HG03045 (cell line): ENCODE measurements at regions not wholly inside any gene's neighbourhood (a gene's known extent, or its start where the extent isn't known, plus 50 kb on each side); places are given as distances from the start of the nearest gene placed in this dataset.

Experiments used
- ATAC-seq: cut with Tn5 transposase; IDR thresholded peaks from one replicate; pipeline ENCODE4 v1.9.1; 2021; ENCODE audit warnings: mild to moderate bottlenecking, moderate library complexity; ENCODE audit not compliant: unreplicated experiment

GRCh38 chr2:48132271-48132625 is 182.2 kb upstream of the FOXN2 start:
- ATAC-seq, result no peak

- ATAC-seq, result no peak
Observed at GRCh38 chr2:48134704-48135103, 179.8 kb upstream of the FOXN2 start.

- ATAC-seq, result no peak
Observed at GRCh38 chr2:48135797-48136196, 178.7 kb upstream of the FOXN2 start.

- ATAC-seq, result no peak
Observed at GRCh38 chr2:48137829-48138228, 176.7 kb upstream of the FOXN2 start.

GRCh38 chr2:48138898-48139297 is 175.6 kb upstream of the FOXN2 start:
- no peak for ATAC-seq

GRCh38 chr2:48140586-48140985 is 173.9 kb upstream of the FOXN2 start:
- ATAC-seq, result no peak

- ATAC-seq, result no peak
Observed at GRCh38 chr2:48144777-48145176, 169.7 kb upstream of the FOXN2 start.

GRCh38 chr2:48145845-48146452 is 168.5 kb upstream of the FOXN2 start:
- no peak for ATAC-seq

- ATAC-seq, result no peak
Observed at GRCh38 chr2:48146552-48146951, 167.9 kb upstream of the FOXN2 start.

GRCh38 chr2:48147719-48148118 is 166.8 kb upstream of the FOXN2 start:
- ATAC-seq, result no peak

- no peak for ATAC-seq
Observed at GRCh38 chr2:48148841-48149430, 165.5 kb upstream of the FOXN2 start.

GRCh38 chr2:48157150-48157549 is 157.3 kb upstream of the FOXN2 start:
- ATAC-seq, result no peak

GRCh38 chr2:48161628-48162027 is 152.9 kb upstream of the FOXN2 start:
- no peak for ATAC-seq

GRCh38 chr2:48162742-48163141 is 151.7 kb upstream of the FOXN2 start:
- ATAC-seq, result no peak

GRCh38 chr2:48165070-48165753 is 149.3 kb upstream of the FOXN2 start:
- ATAC-seq, result no peak

- ATAC-seq, result no peak
Observed at GRCh38 chr2:48169141-48169592, 145.3 kb upstream of the FOXN2 start.

GRCh38 chr2:48170281-48170680 is 144.2 kb upstream of the FOXN2 start:
- no peak for ATAC-seq

- ATAC-seq, result no peak
Observed at GRCh38 chr2:48173141-48173540, 141.3 kb upstream of the FOXN2 start.

GRCh38 chr2:48174503-48174902 is 140.0 kb upstream of the FOXN2 start:
- ATAC-seq, result no peak

GRCh38 chr2:48175254-48175653 is 139.2 kb upstream of the FOXN2 start:
- ATAC-seq, result no peak

GRCh38 chr2:48175656-48176055 is 138.8 kb upstream of the FOXN2 start:
- no peak for ATAC-seq

GRCh38 chr2:48176876-48177275 is 137.6 kb upstream of the FOXN2 start:
- ATAC-seq, result no peak
